Glutamatergic neuron (in vitro differentiated cells): ENCODE measurements at regions not wholly inside any gene's neighbourhood (a gene's known extent, or its start where the extent isn't known, plus 50 kb on each side); places are given as distances from the start of the nearest gene placed in this dataset.
"Not testable (repeated sequence)": the region's sequence is repeated elsewhere in the genome, so short reads cannot be mapped to it uniquely, and the experiment has no call there.

Experiments used
- DNase-seq: peaks from one replicate; pipeline ENCODE4 v3.0.0; 2022
- H3K27ac Mint-ChIP-seq: one replicate; pipeline ENCODE4 v1.8.0; 2020; ENCODE audit warnings: mild to moderate bottlenecking, mixed read lengths, inconsistent platforms; ENCODE audit not compliant: unreplicated experiment
- H3K27me3 Mint-ChIP-seq: one replicate; pipeline ENCODE4 v1.8.0; 2020; ENCODE audit warnings: mild to moderate bottlenecking, moderate library complexity, mixed read lengths, inconsistent platforms; ENCODE audit not compliant: unreplicated experiment
- H3K36me3 Mint-ChIP-seq: one replicate; pipeline ENCODE4 v1.8.0; 2020; ENCODE audit warnings: mild to moderate bottlenecking, mixed read lengths, inconsistent platforms; ENCODE audit not compliant: unreplicated experiment
- H3K4me1 Mint-ChIP-seq: one replicate; pipeline ENCODE4 v1.8.0; 2020; ENCODE audit warnings: mild to moderate bottlenecking, low read depth, mixed read lengths, inconsistent platforms; ENCODE audit not compliant: unreplicated experiment
- H3K4me3 Mint-ChIP-seq: one replicate; pipeline ENCODE4 v1.8.0; 2020; ENCODE audit warnings: mild to moderate bottlenecking, mixed read lengths, inconsistent platforms; ENCODE audit not compliant: unreplicated experiment
- H3K9me3 Mint-ChIP-seq: one replicate; pipeline ENCODE4 v1.8.0; 2020; ENCODE audit warnings: mild to moderate bottlenecking, moderate library complexity, mixed read lengths, inconsistent platforms; ENCODE audit not compliant: unreplicated experiment
- CTCF ChIP-seq: fragments of 200-600 bp; sonication (generic); IDR thresholded peaks from one replicate; pipeline ENCODE4 v1.5.0; 2021; ENCODE audit not compliant: partially characterized antibody, unreplicated experiment

GRCh38 chr13:102538938-102539337 is 57.8 kb upstream of the TPP2 start:
- Mint-ChIP-seq H3K4me3 (no peak overlapping the region), H3K27me3 (no peaks in the 10 kb centered on the region), H3K9me3 (peaks cover 3% of the 10 kb centered on the region), H3K36me3 (peaks cover 10% of the 10 kb centered on the region), H3K27ac (no peak overlapping the region), H3K4me1 (no peaks in the 10 kb centered on the region)
- DNase-seq: no peak
- no peak for TF ChIP-seq CTCF

GRCh38 chr13:102536695-102537485 is 59.9 kb upstream of the TPP2 start:
- H3K27me3 Mint-ChIP-seq: no peaks in the 10 kb centered on the region
- no peak for TF ChIP-seq CTCF
- no peaks in the 10 kb centered on the region for H3K4me1 Mint-ChIP-seq
- DNase-seq: no peak
- peaks cover under 1% of the 10 kb centered on the region for H3K36me3 Mint-ChIP-seq
- no peak overlapping the region for H3K27ac Mint-ChIP-seq
- no peak overlapping the region for H3K4me3 Mint-ChIP-seq
- H3K9me3 Mint-ChIP-seq: no peaks in the 10 kb centered on the region

GRCh38 chr13:102536196-102536595 is 60.6 kb upstream of the TPP2 start:
- no peak overlapping the region for H3K4me3 Mint-ChIP-seq

GRCh38 chr13:102530751-102531150 is 66.0 kb upstream of the TPP2 start:
- H3K27ac Mint-ChIP-seq: no peak overlapping the region
- no peaks in the 10 kb centered on the region for H3K4me1 Mint-ChIP-seq
- no peak for DNase-seq
- peaks cover 1% of the 10 kb centered on the region for H3K27me3 Mint-ChIP-seq
- TF ChIP-seq CTCF: no peak
- no peak overlapping the region for H3K4me3 Mint-ChIP-seq
- H3K36me3 Mint-ChIP-seq: no peaks in the 10 kb centered on the region
- no peaks in the 10 kb centered on the region for H3K9me3 Mint-ChIP-seq

More at GRCh38 chr13:102536196-102536595, 60.6 kb upstream of the TPP2 start:
- Mint-ChIP-seq H3K9me3 (no peaks in the 10 kb centered on the region), H3K27ac (no peak overlapping the region), H3K36me3 (no peaks in the 10 kb centered on the region), H3K27me3 (no peaks in the 10 kb centered on the region), H3K4me1 (no peaks in the 10 kb centered on the region)
- TF ChIP-seq CTCF: no peak
- DNase-seq: no peak

GRCh38 chr13:102522251-102522650 is 74.5 kb upstream of the TPP2 start:
- DNase-seq, H3K4me3 Mint-ChIP-seq, H3K27ac Mint-ChIP-seq, H3K27me3 Mint-ChIP-seq, H3K36me3 Mint-ChIP-seq, H3K9me3 Mint-ChIP-seq, H3K4me1 Mint-ChIP-seq: not testable (repeated sequence)
